ENCODE measurements at regions not wholly inside any gene's neighbourhood (a gene's known extent, or its start where the extent isn't known, plus 50 kb on each side); places are given as distances from the start of the nearest gene placed in this dataset.

DNA sequence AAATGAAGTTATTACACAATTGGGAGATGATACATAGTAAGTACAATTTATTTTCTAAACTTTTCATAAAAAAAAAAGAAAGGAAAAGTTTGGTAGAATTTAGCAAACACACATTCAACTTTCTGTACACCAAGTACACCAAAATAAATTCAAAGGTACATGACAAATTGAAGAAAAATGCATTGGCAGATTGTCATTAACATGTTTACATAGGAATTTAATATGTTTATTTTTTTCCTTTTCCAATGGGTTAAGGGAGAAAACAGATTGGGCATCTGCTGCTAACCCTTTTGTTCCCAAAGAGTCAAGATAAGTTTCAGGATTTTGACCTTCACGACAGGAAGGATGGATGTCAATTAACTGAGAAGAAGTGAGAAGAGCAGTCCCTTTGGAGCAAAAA, 620.4 kb downstream of the XIRP2 start:
- TF ChIP-seq POLR2A (IDR thresholded peaks at IDR 0.05) = no peak
- TF ChIP-seq, protein P1, sequence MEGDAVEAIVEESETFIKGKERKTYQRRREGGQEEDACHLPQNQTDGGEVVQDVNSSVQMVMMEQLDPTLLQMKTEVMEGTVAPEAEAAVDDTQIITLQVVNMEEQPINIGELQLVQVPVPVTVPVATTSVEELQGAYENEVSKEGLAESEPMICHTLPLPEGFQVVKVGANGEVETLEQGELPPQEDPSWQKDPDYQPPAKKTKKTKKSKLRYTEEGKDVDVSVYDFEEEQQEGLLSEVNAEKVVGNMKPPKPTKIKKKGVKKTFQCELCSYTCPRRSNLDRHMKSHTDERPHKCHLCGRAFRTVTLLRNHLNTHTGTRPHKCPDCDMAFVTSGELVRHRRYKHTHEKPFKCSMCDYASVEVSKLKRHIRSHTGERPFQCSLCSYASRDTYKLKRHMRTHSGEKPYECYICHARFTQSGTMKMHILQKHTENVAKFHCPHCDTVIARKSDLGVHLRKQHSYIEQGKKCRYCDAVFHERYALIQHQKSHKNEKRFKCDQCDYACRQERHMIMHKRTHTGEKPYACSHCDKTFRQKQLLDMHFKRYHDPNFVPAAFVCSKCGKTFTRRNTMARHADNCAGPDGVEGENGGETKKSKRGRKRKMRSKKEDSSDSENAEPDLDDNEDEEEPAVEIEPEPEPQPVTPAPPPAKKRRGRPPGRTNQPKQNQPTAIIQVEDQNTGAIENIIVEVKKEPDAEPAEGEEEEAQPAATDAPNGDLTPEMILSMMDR (IDR thresholded peaks at IDR 0.05) = no peak
